Keratinocyte (primary cell): ENCODE measurements at regions not wholly inside any gene's neighbourhood (a gene's known extent, or its start where the extent isn't known, plus 50 kb on each side); places are given as distances from the start of the nearest gene placed in this dataset.

Source experiments
- EZH2 ChIP-seq: IDR thresholded peaks from one replicate; pipeline ENCODE4 v1.6.1; 2012; ENCODE audit warnings: inconsistent platforms, mild to moderate bottlenecking, low read length, moderate library complexity
- TF ChIP-seq, protein P1 (sequence below), 3 experiments: IDR thresholded peaks in 1 of 3; conservative IDR thresholded peaks in 1 of 3; optimal IDR thresholded peaks in 1 of 3; 2 replicates in 2 of 3; 3 replicates in 1 of 3; pipeline versions ENCODE3 to v1.5.1; 2011; ENCODE audit warnings: low read length in 3 of 3, mild to moderate bottlenecking in 3 of 3, moderate library complexity in 2 of 3, control low read depth in 1 of 3, inconsistent platforms in 1 of 3; ENCODE audit not compliant: insufficient read depth in 2 of 3; ENCODE audit errors: extremely low read depth in 1 of 3

DNA sequence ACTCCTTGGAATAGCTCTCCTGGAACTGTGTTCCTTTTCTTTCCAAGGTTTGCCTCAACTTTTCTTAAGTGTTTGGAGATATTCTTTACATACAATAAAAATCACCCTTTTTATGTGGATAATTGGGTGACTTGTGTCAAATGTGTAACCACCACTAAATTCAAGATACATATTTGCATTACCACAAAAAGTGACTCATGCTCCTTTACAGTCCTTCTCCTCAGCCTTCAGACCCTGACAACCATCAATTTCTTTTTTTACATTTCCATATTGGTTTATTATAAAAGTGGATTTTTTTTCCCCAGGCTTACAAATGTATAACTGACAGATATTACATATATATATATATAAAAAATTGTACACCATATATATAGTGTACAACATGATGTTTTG, 372.0 kb upstream of the KCNN2 start:
- TF ChIP-seq, protein P1, sequence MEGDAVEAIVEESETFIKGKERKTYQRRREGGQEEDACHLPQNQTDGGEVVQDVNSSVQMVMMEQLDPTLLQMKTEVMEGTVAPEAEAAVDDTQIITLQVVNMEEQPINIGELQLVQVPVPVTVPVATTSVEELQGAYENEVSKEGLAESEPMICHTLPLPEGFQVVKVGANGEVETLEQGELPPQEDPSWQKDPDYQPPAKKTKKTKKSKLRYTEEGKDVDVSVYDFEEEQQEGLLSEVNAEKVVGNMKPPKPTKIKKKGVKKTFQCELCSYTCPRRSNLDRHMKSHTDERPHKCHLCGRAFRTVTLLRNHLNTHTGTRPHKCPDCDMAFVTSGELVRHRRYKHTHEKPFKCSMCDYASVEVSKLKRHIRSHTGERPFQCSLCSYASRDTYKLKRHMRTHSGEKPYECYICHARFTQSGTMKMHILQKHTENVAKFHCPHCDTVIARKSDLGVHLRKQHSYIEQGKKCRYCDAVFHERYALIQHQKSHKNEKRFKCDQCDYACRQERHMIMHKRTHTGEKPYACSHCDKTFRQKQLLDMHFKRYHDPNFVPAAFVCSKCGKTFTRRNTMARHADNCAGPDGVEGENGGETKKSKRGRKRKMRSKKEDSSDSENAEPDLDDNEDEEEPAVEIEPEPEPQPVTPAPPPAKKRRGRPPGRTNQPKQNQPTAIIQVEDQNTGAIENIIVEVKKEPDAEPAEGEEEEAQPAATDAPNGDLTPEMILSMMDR (optimal IDR thresholded peaks at IDR 0.05 in 1 of 3, IDR thresholded peaks at IDR 0.05 in 1 of 3, conservative IDR thresholded peaks at IDR 0.05 in 1 of 3; ENCODE audit: extremely low read depth in 1 of 3, insufficient read depth in 2 of 3, low read length in 3 of 3) = no peak
- no peak for TF ChIP-seq EZH2
